ENCODE measurements at regions not wholly inside any gene's neighbourhood (a gene's known extent, or its start where the extent isn't known, plus 50 kb on each side); places are given as distances from the start of the nearest gene placed in this dataset.
A peak's percentile ranks its signal among the peaks of the same experiment; 100 is the strongest.

GRCh38 chr11:135027461-135027860 lies 615.4 kb upstream of the B3GAT1 start:
- Histone ChIP-seq H3K79me1 (ENCODE audit: low read depth, low read length) (no peaks in the 10 kb centered on the region), H4K5ac (ENCODE audit: insufficient read length, low read depth, low read length) (no peak overlapping the region), H3K27ac (ENCODE audit: low read depth, low read length) (no peak overlapping the region), H3K9ac (replicated peaks in 1 of 4; ENCODE audit: extremely low read depth in 1 of 4, low read depth in 3 of 4, low read length in 3 of 4) (no peak overlapping the region), H2BK120ac (replicated peaks; ENCODE audit: low read depth, low read length) (no peak overlapping the region), H3K79me2 (ENCODE audit: control insufficient read depth in 1 of 2, insufficient read depth in 2 of 2, low read length in 2 of 2) (no peaks in the 10 kb centered on the region), H4K20me1 (replicated peaks in 1 of 2; ENCODE audit: control insufficient read depth in 1 of 2, insufficient read depth in 2 of 2, low read length in 2 of 2) (no peaks in the 10 kb centered on the region), H2AFZ (ENCODE audit: low read length) (no peak overlapping the region), H3K9me3 (ENCODE audit: insufficient read depth in 2 of 2, low read depth in 1 of 2, low read length in 1 of 2) (no peaks in the 10 kb centered on the region), H2BK12ac (ENCODE audit: low read depth, low read length) (no peak overlapping the region), H2BK5ac (ENCODE audit: low read depth, low read length) (no peak overlapping the region), H3K4me2 (ENCODE audit: insufficient read depth in 1 of 2, low read depth in 2 of 2, low read length in 2 of 2) (no peak overlapping the region), H3K4me3 (ENCODE audit: extremely low read depth in 1 of 4, insufficient read depth in 2 of 4, low read depth in 3 of 4, low read length in 4 of 4) (no peak overlapping the region), H3K23me2 (ENCODE audit: low read depth, low read length) (no peaks in the 10 kb centered on the region), H4K8ac (ENCODE audit: extremely low read depth, insufficient read depth, low read length) (no peak overlapping the region), H4K91ac (replicated peaks; ENCODE audit: insufficient read length, low read length) (no peak overlapping the region), H3K56ac (replicated peaks; ENCODE audit: insufficient read length, low read depth, low read length) (no peak overlapping the region), H3K4me1 (replicated peaks in 1 of 4; ENCODE audit: control insufficient read depth in 3 of 4, insufficient read depth in 4 of 4, low read length in 3 of 4) (peaks cover 0 to 9% (median 5%) of the 10 kb centered on the region in 4 experiments; a peak in 4 of 7 replicates), H3K14ac (ENCODE audit: insufficient read length) (no peak overlapping the region), H3K27me3 (replicated peaks in 1 of 4; ENCODE audit: control insufficient read depth in 3 of 4, extremely low read depth in 1 of 4, insufficient read depth in 3 of 4, low read length in 3 of 4) (peaks cover 0 to under 1% (median 0%) of the 10 kb centered on the region in 4 experiments; a peak in 3 of 7 replicates), H2BK15ac (ENCODE audit: low read length) (no peak overlapping the region), H3K4ac (replicated peaks; ENCODE audit: insufficient read length, low read depth, low read length) (no peak overlapping the region), H2BK20ac (ENCODE audit: low read length) (no peak overlapping the region), H2AK5ac (ENCODE audit: low read depth, low read length) (no peak overlapping the region), H3K36me3 (ENCODE audit: control insufficient read depth in 2 of 4, insufficient read depth in 4 of 4, low read length in 3 of 4) (no peaks in the 10 kb centered on the region), H3K23ac (ENCODE audit: insufficient read length) (no peak overlapping the region), H3K18ac (ENCODE audit: extremely low read depth, low read length) (no peak overlapping the region)
- CTCF ChIA-PET (ENCODE audit: partially characterized antibody), result interaction anchor here (0.6 to 2.6 kb wide), 7 partner anchors 28 to 271 kb away, joined by 3 to 9 read pairs (median 5); no protein-coding TSS in a partner anchor
- POLR2A ChIA-PET (ENCODE audit: partially characterized antibody), result no interaction called here
- FAIRE-seq (peak; percentile 7), DNase-seq (ENCODE audit: low read depth in 1 of 2, low spot score in 2 of 2) (peak in 1 of 2 experiments; percentile 76)
- no peak for TF ChIP-seq CTCF (IDR thresholded peaks at IDR 0.05; ENCODE audit: control extremely low read depth in 1 of 3, insufficient read depth in 1 of 3, low read depth in 1 of 3, low read length in 3 of 3)
- peak; percentile 37; the same call in 1 of the 2 replicates for TF ChIP-seq CEBPB (IDR thresholded peaks at IDR 0.05; ENCODE audit: low read depth, low read length)
- TF ChIP-seq SP4 (IDR thresholded peaks at IDR 0.05; ENCODE audit: low read length), result no peak
- TF ChIP-seq NRF1 (IDR thresholded peaks at IDR 0.05; ENCODE audit: low read depth, low read length), result no peak
- TF ChIP-seq CREB1 (IDR thresholded peaks at IDR 0.05), result peak; percentile 59
- no peak for TF ChIP-seq SP1 (IDR thresholded peaks at IDR 0.05; ENCODE audit: low read depth, low read length)
- no peak for TF ChIP-seq EP300 (IDR thresholded peaks at IDR 0.05; ENCODE audit: borderline replicate concordance in 1 of 2, low read depth in 2 of 2, low read length in 2 of 2)
- TF ChIP-seq TEAD4 (IDR thresholded peaks at IDR 0.05; ENCODE audit: low read depth, low read length), result peak; percentile 80
- TF ChIP-seq KDM5A (IDR thresholded peaks at IDR 0.05; ENCODE audit: low read length), result no peak
- no peak for TF ChIP-seq E2F6 (IDR thresholded peaks at IDR 0.05)
- WGBS, 2 experiments (ENCODE audit: extremely low coverage in 1 of 2, insufficient coverage in 1 of 2, insufficient read length in 1 of 2, insufficient replicate concordance in 2 of 2, low coverage in 1 of 2, low lambda C conversion rate in 2 of 2, missing lambda C conversion rate in 1 of 2), result 59% methylated on average over 4 of the region's 5 CpGs; no CpG with 5 or more reads in 1 of the 2 experiments
